HEK293 (cell line): ENCODE measurements at regions not wholly inside any gene's neighbourhood (a gene's known extent, or its start where the extent isn't known, plus 50 kb on each side); places are given as distances from the start of the nearest gene placed in this dataset.

ENCODE experiments used
- CTCF ChIA-PET: fragments of 350-600 bp; formaldehyde crosslinking; extraction: SDS; loops from one replicate; lab custom pipeline; 2021; ENCODE audit warnings: antibody characterized with exemption; lab: Yijun Ruan, JAX
- POLR2A ChIA-PET: fragments of 300-600 bp; formaldehyde crosslinking; extraction: SDS; loops from one replicate; lab custom pipeline; 2020; ENCODE audit warnings: antibody characterized with exemption, inconsistent platforms; lab: Yijun Ruan, JAX
- H3K27ac ChIP-seq: fragments of 200-500 bp; sonication (Bioruptor generic); 2 replicates; pipeline ENCODE4 v1.5.1; 2014; ENCODE audit warnings: low read depth, low read length, control low read depth, inconsistent platforms; ENCODE audit errors: extremely low read depth
- H3K36me3 ChIP-seq, 2 experiments: fragments of 200-500 bp in 1 of 2; sonication (Bioruptor generic) in 1 of 2; 1 replicate in 1 of 2; 2 replicates in 1 of 2; pipeline ENCODE4 v1.5.1; 2014 to 2017; ENCODE audit warnings: inconsistent platforms in 2 of 2, low read length in 2 of 2; ENCODE audit not compliant: control insufficient read depth in 2 of 2, insufficient read depth in 1 of 2
- H3K4me1 ChIP-seq: fragments of 200-500 bp; sonication (Bioruptor generic); 2 replicates; pipeline ENCODE4 v1.5.1; 2014; ENCODE audit warnings: mild to moderate bottlenecking, low read length, inconsistent platforms; ENCODE audit not compliant: control insufficient read depth, insufficient read depth
- H3K4me3 ChIP-seq: 2 replicates; pipeline ENCODE4 v1.5.1; 2011; ENCODE audit warnings: low read depth, mild to moderate bottlenecking, control low read depth, low read length, moderate library complexity
- H3K9me3 ChIP-seq: fragments of 200-500 bp; sonication (Bioruptor generic); 2 replicates; pipeline ENCODE4 v1.5.1; 2014; ENCODE audit warnings: low read depth, low read length, inconsistent platforms; ENCODE audit not compliant: control insufficient read depth, insufficient read depth
- KLF16 ChIP-seq: fragments of 450-650 bp; formaldehyde crosslinking; IDR thresholded peaks from 2 replicates; pipeline ENCODE4 v1.5.1; 2017; ENCODE audit warnings: missing biosample characterization, missing genetic modification characterization
- PRDM1 ChIP-seq: fragments of 450-650 bp; formaldehyde crosslinking; IDR thresholded peaks from 2 replicates; pipeline ENCODE4; 2016; ENCODE audit warnings: missing biosample characterization, missing genetic modification characterization
- ZBTB8A ChIP-seq: fragments of 450-650 bp; formaldehyde crosslinking; IDR thresholded peaks from 2 replicates; pipeline ENCODE4 v1.5.1; 2016; ENCODE audit warnings: missing biosample characterization, missing genetic modification characterization
- ZFP37 ChIP-seq: fragments of 450-650 bp; formaldehyde crosslinking; IDR thresholded peaks from 2 replicates; pipeline ENCODE4 v1.5.1; 2016; ENCODE audit warnings: missing biosample characterization, missing genetic modification characterization
- ZFP41 ChIP-seq: fragments of 450-650 bp; formaldehyde crosslinking; IDR thresholded peaks from 2 replicates; pipeline ENCODE4 v1.5.1; 2016; ENCODE audit warnings: missing biosample characterization, missing genetic modification characterization, borderline replicate concordance
- ZNF121 ChIP-seq: fragments of 450-650 bp; formaldehyde crosslinking; IDR thresholded peaks from 2 replicates; pipeline ENCODE4 v1.5.1; 2016; ENCODE audit warnings: missing biosample characterization, missing genetic modification characterization
- ZNF221 ChIP-seq: fragments of 450-650 bp; formaldehyde crosslinking; IDR thresholded peaks from 2 replicates; pipeline ENCODE4 v1.5.1; 2017; ENCODE audit warnings: missing biosample characterization, missing genetic modification characterization, borderline replicate concordance
- ZNF274 ChIP-seq, 2 experiments: fragments of 200-500 bp in 1 of 2; fragments of 450-650 bp in 1 of 2; sonication (Bioruptor generic) in 1 of 2; formaldehyde crosslinking in 1 of 2; IDR thresholded peaks; 2 replicates each; pipeline versions ENCODE4 v1.5.1 to v1.6.1; 2014 to 2016; ENCODE audit warnings: borderline replicate concordance in 1 of 2, inconsistent platforms in 1 of 2, low read length in 1 of 2, missing biosample characterization in 1 of 2, missing genetic modification characterization in 1 of 2
- ZNF341 ChIP-seq: fragments of 450-650 bp; formaldehyde crosslinking; IDR thresholded peaks from 2 replicates; pipeline ENCODE4; 2016; ENCODE audit warnings: low read depth, missing biosample characterization, missing genetic modification characterization
- ZNF426 ChIP-seq: fragments of 450-650 bp; formaldehyde crosslinking; IDR thresholded peaks from 2 replicates; pipeline ENCODE4 v1.5.1; 2017; ENCODE audit warnings: missing biosample characterization, missing genetic modification characterization, mild to moderate bottlenecking, inconsistent platforms, moderate library complexity
- ZNF433 ChIP-seq: fragments of 450-650 bp; formaldehyde crosslinking; IDR thresholded peaks from 2 replicates; pipeline ENCODE4 v1.5.1; 2016; ENCODE audit warnings: missing biosample characterization, missing genetic modification characterization, low read depth
- ZNF48 ChIP-seq: fragments of 450-650 bp; formaldehyde crosslinking; IDR thresholded peaks from 2 replicates; pipeline ENCODE4 v1.5.1; 2016; ENCODE audit warnings: missing biosample characterization, missing genetic modification characterization
- ZNF549 ChIP-seq: fragments of 450-650 bp; IDR thresholded peaks from 2 replicates; pipeline ENCODE4 v1.5.1; 2018; ENCODE audit warnings: missing biosample characterization, missing genetic modification characterization, mild to moderate bottlenecking, inconsistent platforms, moderate library complexity
- ZNF596 ChIP-seq: fragments of 450-650 bp; IDR thresholded peaks from 2 replicates; pipeline ENCODE4 v1.5.0; 2018; ENCODE audit warnings: missing biosample characterization, mild to moderate bottlenecking, missing genetic modification characterization, moderate library complexity
- ZNF660 ChIP-seq: fragments of 450-650 bp; IDR thresholded peaks from 2 replicates; pipeline ENCODE4 v1.5.1; 2018; ENCODE audit warnings: missing biosample characterization, mild to moderate bottlenecking, missing genetic modification characterization
- ZNF747 ChIP-seq: fragments of 450-650 bp; formaldehyde crosslinking; IDR thresholded peaks from 2 replicates; pipeline ENCODE4 v1.5.1; 2016; ENCODE audit warnings: missing biosample characterization, missing genetic modification characterization
- ZNF776 ChIP-seq: fragments of 450-650 bp; formaldehyde crosslinking; IDR thresholded peaks from 2 replicates; pipeline ENCODE4 v1.5.0; 2017; ENCODE audit warnings: missing biosample characterization, missing genetic modification characterization, borderline replicate concordance
- ZNF777 ChIP-seq: fragments of 450-650 bp; formaldehyde crosslinking; IDR thresholded peaks from 2 replicates; pipeline ENCODE4 v1.5.1; 2017; ENCODE audit warnings: missing biosample characterization, missing genetic modification characterization, borderline replicate concordance
- TF ChIP-seq, protein P1 (sequence below): fragments of 450-650 bp; formaldehyde crosslinking; IDR thresholded peaks from 2 replicates; pipeline ENCODE4 v1.5.1; 2016; ENCODE audit warnings: missing biosample characterization, missing genetic modification characterization
- TF ChIP-seq, protein P2 (sequence below): IDR thresholded peaks from 2 replicates; pipeline ENCODE4 v1.6.1; 2011; ENCODE audit warnings: mild to moderate bottlenecking, low read depth, low read length, borderline replicate concordance
- TF ChIP-seq, protein P3 (sequence below): fragments of 450-650 bp; formaldehyde crosslinking; IDR thresholded peaks from 2 replicates; pipeline ENCODE4 v1.5.1; 2016; ENCODE audit warnings: missing biosample characterization, missing genetic modification characterization

DNA sequence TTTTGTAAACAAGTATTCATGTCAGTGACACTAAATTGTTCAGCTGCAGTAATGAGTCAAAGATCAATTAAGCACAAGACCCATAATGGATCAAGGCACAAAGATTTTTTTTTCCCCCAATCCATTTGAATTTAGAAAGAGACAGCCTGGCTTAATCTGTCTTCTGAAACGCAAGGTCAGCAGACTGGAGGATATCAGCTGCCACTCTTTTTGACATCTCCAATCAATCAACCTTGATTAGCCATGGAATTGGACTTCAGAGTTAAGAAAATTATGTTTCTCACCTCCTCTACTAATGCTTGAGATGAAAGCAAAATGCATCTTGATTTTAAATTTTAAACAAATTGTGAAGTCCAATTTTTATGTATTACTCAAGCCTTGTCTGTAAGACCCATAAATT, 642.4 kb upstream of the STEAP1 start (continued):
- TF ChIP-seq, protein P1, sequence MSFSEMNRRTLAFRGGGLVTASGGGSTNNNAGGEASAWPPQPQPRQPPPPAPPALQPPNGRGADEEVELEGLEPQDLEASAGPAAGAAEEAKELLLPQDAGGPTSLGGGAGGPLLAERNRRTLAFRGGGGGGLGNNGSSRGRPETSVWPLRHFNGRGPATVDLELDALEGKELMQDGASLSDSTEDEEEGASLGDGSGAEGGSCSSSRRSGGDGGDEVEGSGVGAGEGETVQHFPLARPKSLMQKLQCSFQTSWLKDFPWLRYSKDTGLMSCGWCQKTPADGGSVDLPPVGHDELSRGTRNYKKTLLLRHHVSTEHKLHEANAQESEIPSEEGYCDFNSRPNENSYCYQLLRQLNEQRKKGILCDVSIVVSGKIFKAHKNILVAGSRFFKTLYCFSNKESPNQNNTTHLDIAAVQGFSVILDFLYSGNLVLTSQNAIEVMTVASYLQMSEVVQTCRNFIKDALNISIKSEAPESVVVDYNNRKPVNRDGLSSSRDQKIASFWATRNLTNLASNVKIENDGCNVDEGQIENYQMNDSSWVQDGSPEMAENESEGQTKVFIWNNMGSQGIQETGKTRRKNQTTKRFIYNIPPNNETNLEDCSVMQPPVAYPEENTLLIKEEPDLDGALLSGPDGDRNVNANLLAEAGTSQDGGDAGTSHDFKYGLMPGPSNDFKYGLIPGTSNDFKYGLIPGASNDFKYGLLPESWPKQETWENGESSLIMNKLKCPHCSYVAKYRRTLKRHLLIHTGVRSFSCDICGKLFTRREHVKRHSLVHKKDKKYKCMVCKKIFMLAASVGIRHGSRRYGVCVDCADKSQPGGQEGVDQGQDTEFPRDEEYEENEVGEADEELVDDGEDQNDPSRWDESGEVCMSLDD (tag by site-specific recombination): no peak
- TF ChIP-seq ZNF274 (IDR thresholded peaks at IDR 0.05; ENCODE audit: low read length): no peak
- TF ChIP-seq ZNF274 (tag by site-specific recombination; IDR thresholded peaks at IDR 0.05; ENCODE audit: borderline replicate concordance): no peak
- TF ChIP-seq, protein P2, sequence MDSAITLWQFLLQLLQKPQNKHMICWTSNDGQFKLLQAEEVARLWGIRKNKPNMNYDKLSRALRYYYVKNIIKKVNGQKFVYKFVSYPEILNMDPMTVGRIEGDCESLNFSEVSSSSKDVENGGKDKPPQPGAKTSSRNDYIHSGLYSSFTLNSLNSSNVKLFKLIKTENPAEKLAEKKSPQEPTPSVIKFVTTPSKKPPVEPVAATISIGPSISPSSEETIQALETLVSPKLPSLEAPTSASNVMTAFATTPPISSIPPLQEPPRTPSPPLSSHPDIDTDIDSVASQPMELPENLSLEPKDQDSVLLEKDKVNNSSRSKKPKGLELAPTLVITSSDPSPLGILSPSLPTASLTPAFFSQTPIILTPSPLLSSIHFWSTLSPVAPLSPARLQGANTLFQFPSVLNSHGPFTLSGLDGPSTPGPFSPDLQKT: no peak
- TF ChIP-seq ZFP37 (tag by site-specific recombination): no peak
- no peak for TF ChIP-seq ZNF433
- no peak for TF ChIP-seq ZNF776 (tag by site-specific recombination)
- TF ChIP-seq ZNF221 (tag by site-specific recombination): no peak

DNA sequence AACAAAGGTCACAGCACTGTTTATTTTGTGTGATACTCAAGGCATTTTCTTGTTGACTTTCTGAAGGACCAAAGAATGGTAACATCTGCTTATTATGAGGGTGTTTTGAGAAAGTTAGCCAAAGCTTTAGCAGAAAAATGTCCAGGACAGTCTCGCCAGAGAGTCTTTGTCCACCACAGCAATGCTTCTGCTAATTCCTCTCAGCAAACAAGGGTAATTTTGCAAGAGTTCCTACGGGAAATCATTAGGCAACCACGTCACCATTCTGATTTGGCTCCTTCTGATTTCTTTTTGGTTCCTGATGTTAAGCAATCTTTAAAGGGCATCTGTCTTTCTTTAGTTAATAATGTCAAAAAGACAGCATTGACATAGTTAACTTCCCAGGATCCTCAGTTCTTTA, 639.3 kb upstream of the STEAP1 start:
- POLR2A ChIA-PET: no interaction called here
- TF ChIP-seq, protein P3, sequence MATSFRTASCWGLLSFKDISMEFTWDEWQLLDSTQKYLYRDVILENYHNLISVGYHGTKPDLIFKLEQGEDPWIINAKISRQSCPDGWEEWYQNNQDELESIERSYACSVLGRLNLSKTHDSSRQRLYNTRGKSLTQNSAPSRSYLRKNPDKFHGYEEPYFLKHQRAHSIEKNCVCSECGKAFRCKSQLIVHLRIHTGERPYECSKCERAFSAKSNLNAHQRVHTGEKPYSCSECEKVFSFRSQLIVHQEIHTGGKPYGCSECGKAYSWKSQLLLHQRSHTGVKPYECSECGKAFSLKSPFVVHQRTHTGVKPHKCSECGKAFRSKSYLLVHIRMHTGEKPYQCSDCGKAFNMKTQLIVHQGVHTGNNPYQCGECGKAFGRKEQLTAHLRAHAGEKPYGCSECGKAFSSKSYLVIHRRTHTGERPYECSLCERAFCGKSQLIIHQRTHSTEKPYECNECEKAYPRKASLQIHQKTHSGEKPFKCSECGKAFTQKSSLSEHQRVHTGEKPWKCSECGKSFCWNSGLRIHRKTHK (tag by site-specific recombination): no peak
- no peak for TF ChIP-seq ZNF426 (tag by site-specific recombination)
- no peak for TF ChIP-seq ZNF596 (tag by site-specific recombination)
- no peak for TF ChIP-seq ZNF777
- no peak for TF ChIP-seq ZFP41 (tag by site-specific recombination)
- no peak for TF ChIP-seq ZNF121 (tag by site-specific recombination)
- TF ChIP-seq ZBTB8A (tag by site-specific recombination): no peak
- no peak for TF ChIP-seq ZNF549 (tag by site-specific recombination)
- no peak for TF ChIP-seq KLF16
- TF ChIP-seq ZNF48 (tag by site-specific recombination): no peak
- no peak for TF ChIP-seq ZNF341 (tag by site-specific recombination)
- TF ChIP-seq PRDM1 (tag by site-specific recombination): no peak

DNA sequence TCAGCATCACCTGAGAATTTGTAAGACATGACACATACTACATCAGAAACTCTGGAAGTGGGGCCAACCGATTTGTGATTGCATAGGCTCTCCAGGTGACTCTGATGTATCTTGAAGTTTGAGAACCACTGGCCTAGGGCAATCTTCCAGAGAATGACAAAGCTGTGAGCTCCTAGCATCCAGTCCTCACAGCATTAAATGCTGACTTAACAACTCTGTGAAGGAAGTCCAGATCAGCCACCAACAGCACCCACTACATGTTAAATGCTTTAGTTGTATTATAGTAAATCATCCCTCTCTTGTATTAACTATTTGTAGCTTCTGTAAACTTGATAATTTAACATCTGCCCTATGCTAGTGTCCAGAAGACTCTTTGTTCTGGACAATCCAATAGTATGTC, 636.5 kb upstream of the STEAP1 start:
- H3K4me1 ChIP-seq: no peaks in the 10 kb centered on the region
- ChIA-PET CTCF (no interaction called here), POLR2A (no interaction called here)
- H3K27ac ChIP-seq: no peak overlapping the region
- TF ChIP-seq ZNF747 (tag by site-specific recombination): no peak
- no peak for TF ChIP-seq ZNF660
- no peaks in the 10 kb centered on the region for H3K36me3 ChIP-seq
- H3K4me3 ChIP-seq: no peak overlapping the region
- H3K9me3 ChIP-seq: no peaks in the 10 kb centered on the region

More for the DNA sequence above, 639.3 kb upstream of the STEAP1 start:
- CTCF ChIA-PET: no interaction called here
- Histone ChIP-seq H3K4me3 (no peak overlapping the region), H3K36me3 (no peaks in the 10 kb centered on the region), H3K27ac (no peak overlapping the region), H3K4me1 (no peaks in the 10 kb centered on the region), H3K9me3 (no peaks in the 10 kb centered on the region)
